HepG2 (cell line): ENCODE measurements at regions not wholly inside any gene's neighbourhood (a gene's known extent, or its start where the extent isn't known, plus 50 kb on each side); places are given as distances from the start of the nearest gene placed in this dataset.

Source experiments
- ATAC-seq: fragments of 200-7000 bp; cut with Tn5 transposase; 3 replicates; pipeline ENCODE4 v1.9.1; 2020; ENCODE audit warnings: mild to moderate bottlenecking, moderate library complexity
- BruUV-seq: library from RNA; stranded (reverse); fragments of 400-500 nt; replicated peaks from 2 replicates; lab custom pipeline; 2021; lab: Mats Ljungman, UMichigan
- CTCF ChIA-PET: fragments of 300-600 bp; formaldehyde crosslinking; extraction: SDS; loops from one replicate; lab custom pipeline; 2021; ENCODE audit warnings: low total read pairs, inconsistent platforms, low intra/inter-chr PET ratio; lab: Yijun Ruan, JAX
- POLR2A ChIA-PET: fragments of 350-600 bp; sonication (Branson Sonifier 250); formaldehyde crosslinking; loops from one replicate; lab custom pipeline; 2020; ENCODE audit warnings: antibody characterized with exemption, inconsistent platforms; lab: Yijun Ruan, JAX
- DNase-seq: peaks from one replicate; pipeline ENCODE4 v3.0.0-alpha.2; 2015; ENCODE audit warnings: low spot score
- FAIRE-seq: peaks from 3 replicates; lab custom pipeline; 2011; peaks lifted over from hg19 to GRCh38; lab: Jason Lieb, UNC
- H2AFZ ChIP-seq: one replicate; pipeline ENCODE4 v1.6.1; 2011; ENCODE audit warnings: low read length, inconsistent platforms
- H3K27ac ChIP-seq: fragments of 300-600 bp; 3 replicates; pipeline ENCODE4 v1.8.0; 2011; ENCODE audit warnings: mixed run types, mild to moderate bottlenecking, mixed read lengths, low read length, inconsistent platforms; ENCODE audit not compliant: insufficient read depth; ENCODE audit errors: extremely low read length
- H3K27me3 ChIP-seq, 2 experiments: fragments of 200-600 bp in 1 of 2; 2 replicates in 1 of 2; 3 replicates in 1 of 2; pipeline versions ENCODE4 v1.6.0 to v1.8.0; 2011; ENCODE audit warnings: low read length in 2 of 2, mild to moderate bottlenecking in 2 of 2, moderate library complexity in 2 of 2, inconsistent platforms in 1 of 2; ENCODE audit not compliant: insufficient read depth in 2 of 2, control insufficient read depth in 1 of 2
- H3K36me3 ChIP-seq, 2 experiments: fragments of 200-600 bp in 1 of 2; replicated peaks in 1 of 2; 2 replicates in 1 of 2; 3 replicates in 1 of 2; pipeline versions ENCODE4 v1.5.1 to v1.8.0; 2011; ENCODE audit warnings: low read length in 2 of 2, inconsistent platforms in 1 of 2; ENCODE audit not compliant: insufficient read depth in 2 of 2, control insufficient read depth in 1 of 2
- H3K4me1 ChIP-seq: 2 replicates; pipeline ENCODE4 v1.5.1; 2012; ENCODE audit warnings: low read length, inconsistent platforms; ENCODE audit not compliant: insufficient read depth
- H3K4me2 ChIP-seq: 2 replicates; pipeline ENCODE4 v1.6.0; 2011; ENCODE audit warnings: low read depth, low read length, inconsistent platforms
- H3K4me3 ChIP-seq, 3 experiments: fragments of 200-600 bp in 1 of 3; sonication (generic), shearing (Covaris generic) in 1 of 3; replicated peaks in 1 of 3; 2 replicates each; pipeline ENCODE4 v1.5.1; 2011 to 2016; ENCODE audit warnings: low read length in 3 of 3, inconsistent platforms in 2 of 3, low read depth in 2 of 3, mild to moderate bottlenecking in 2 of 3, control low read depth in 1 of 3, mixed read lengths in 1 of 3; ENCODE audit not compliant: insufficient read depth in 1 of 3
- H3K79me2 ChIP-seq: one replicate; pipeline ENCODE4 v1.6.1; 2011; ENCODE audit warnings: low read length, inconsistent platforms; ENCODE audit not compliant: insufficient read depth
- H3K9ac ChIP-seq: 2 replicates; pipeline ENCODE4 v1.6.0; 2011; ENCODE audit warnings: mild to moderate bottlenecking, low read depth, low read length, inconsistent platforms; ENCODE audit not compliant: insufficient read depth
- H3K9me3 ChIP-seq: 2 replicates; pipeline ENCODE4 v1.5.1; 2012; ENCODE audit warnings: mild to moderate bottlenecking, low read length
- H4K20me1 ChIP-seq: 2 replicates; pipeline ENCODE4 v1.6.0; 2011; ENCODE audit warnings: inconsistent platforms, mild to moderate bottlenecking, low read length, moderate library complexity; ENCODE audit not compliant: insufficient read depth
- ADNP ChIP-seq: sonication (generic); formaldehyde crosslinking; IDR thresholded peaks from 2 replicates; pipeline ENCODE4 v1.4.0; 2020; ENCODE audit warnings: missing genetic modification reagents
- CBX5 ChIP-seq: sonication (generic); formaldehyde crosslinking; IDR thresholded peaks from 2 replicates; pipeline ENCODE4 v1.4.0; 2020; ENCODE audit warnings: missing genetic modification reagents, borderline replicate concordance
- CHD4 ChIP-seq: fragments of 200-600 bp; sonication (generic); IDR thresholded peaks from 2 replicates; pipeline ENCODE4 v1.7.0; 2017; ENCODE audit warnings: mild to moderate bottlenecking, low read length, borderline replicate concordance
- CREB1 ChIP-seq, 2 experiments: fragments of 450-650 bp in 1 of 2; IDR thresholded peaks; 2 replicates each; pipeline ENCODE4 v1.6.1; 2016 to 2017; ENCODE audit warnings: control low read depth in 1 of 2, mild to moderate bottlenecking in 1 of 2, missing compliant biosample characterization in 1 of 2, missing genetic modification characterization in 1 of 2
- GLI4 ChIP-seq: sonication (generic); formaldehyde crosslinking; IDR thresholded peaks from 2 replicates; pipeline ENCODE4 v1.5.1; 2020; ENCODE audit warnings: missing genetic modification reagents, mild to moderate bottlenecking, moderate library complexity, borderline replicate concordance
- GMEB1 ChIP-seq: sonication (generic); formaldehyde crosslinking; IDR thresholded peaks from 2 replicates; pipeline ENCODE4 v1.5.1; 2020; ENCODE audit warnings: missing genetic modification reagents, mild to moderate bottlenecking, borderline replicate concordance
- IRX3 ChIP-seq: sonication (generic); formaldehyde crosslinking; IDR thresholded peaks from 2 replicates; pipeline ENCODE4 v1.8.1; 2023; ENCODE audit warnings: mild to moderate bottlenecking, low read depth, missing genetic modification reagents, borderline replicate concordance
- JUNB ChIP-seq: sonication (generic); formaldehyde crosslinking; IDR thresholded peaks from 2 replicates; pipeline ENCODE4 v1.8.0; 2022; ENCODE audit warnings: missing genetic modification reagents, mild to moderate bottlenecking, borderline replicate concordance
- KDM6A ChIP-seq: IDR thresholded peaks from 2 replicates; pipeline ENCODE4 v1.6.1; 2016; ENCODE audit warnings: low read depth
- KMT2B ChIP-seq: IDR thresholded peaks from 2 replicates; pipeline ENCODE4 v1.6.1; 2016; ENCODE audit warnings: missing genetic modification reagents, missing compliant biosample characterization
- PTBP1 ChIP-seq: fragments of 200-400 bp; formaldehyde crosslinking; IDR thresholded peaks from 2 replicates; pipeline ENCODE4 v1.6.1; 2018; ENCODE audit warnings: low read length, low read depth; ENCODE audit not compliant: poor library complexity, severe bottlenecking
- RERE ChIP-seq: IDR thresholded peaks from 2 replicates; pipeline ENCODE4 v1.6.1; 2016; ENCODE audit warnings: low read depth, missing genetic modification reagents, missing compliant biosample characterization
- SP5 ChIP-seq: IDR thresholded peaks from 2 replicates; pipeline ENCODE4 v1.6.1; 2016; ENCODE audit warnings: low read depth, borderline replicate concordance
- ZFP82 ChIP-seq: sonication (generic); formaldehyde crosslinking; IDR thresholded peaks from 2 replicates; pipeline ENCODE4 v1.5.1; 2020; ENCODE audit warnings: mild to moderate bottlenecking, missing genetic modification reagents, borderline replicate concordance
- ZFYVE20 ChIP-seq: sonication (generic); formaldehyde crosslinking; IDR thresholded peaks from 2 replicates; pipeline ENCODE4 v1.8.0; 2023; ENCODE audit warnings: low read depth, mild to moderate bottlenecking, moderate library complexity, missing genetic modification reagents, borderline replicate concordance
- ZIK1 ChIP-seq: sonication (generic); formaldehyde crosslinking; IDR thresholded peaks from 2 replicates; pipeline ENCODE4 v1.5.0; 2020; ENCODE audit warnings: mild to moderate bottlenecking, low read depth, missing genetic modification reagents, borderline replicate concordance
- ZNF10 ChIP-seq: sonication (generic); formaldehyde crosslinking; IDR thresholded peaks from 2 replicates; pipeline ENCODE4 v1.4.0; 2020; ENCODE audit warnings: mild to moderate bottlenecking, low read depth, missing genetic modification reagents, borderline replicate concordance
- ZNF17 ChIP-seq: sonication (generic); formaldehyde crosslinking; IDR thresholded peaks from 2 replicates; pipeline ENCODE4 v1.5.0; 2020; ENCODE audit warnings: mild to moderate bottlenecking, missing genetic modification reagents
- ZNF333 ChIP-seq: sonication (generic); formaldehyde crosslinking; IDR thresholded peaks from 2 replicates; pipeline ENCODE4 v1.4.0; 2020; ENCODE audit warnings: mild to moderate bottlenecking, missing genetic modification reagents, borderline replicate concordance
- WGBS: methylation state at CpG from one replicate; pipeline ENCODE4 v1.1.6; 2017; ENCODE audit warnings: low lambda C conversion rate; 5-methylcytosine and 5-hydroxymethylcytosine counted together
- in situ Hi-C: cut with HindIII; loops from 2 replicates; pipeline ENCODE4 v1.10.0; 2017; ENCODE audit warnings: low pct_unique_long_range_greater_than_20kb; ENCODE audit not compliant: extremely low pct_ligation_motif_present
- intact Hi-C: fragments of 100-400 bp; cut with micrococcal nuclease; formaldehyde crosslinking; loops from one replicate; pipeline ENCODE4 v1.10.0; 2022; ENCODE audit not compliant: unreplicated experiment

- peaks cover 65% of the 10 kb centered on the region for H3K9me3 ChIP-seq
- no peak for FAIRE-seq
- DNase-seq: no peak
- no peaks in the 10 kb centered on the region for H3K79me2 ChIP-seq
- no peak for TF ChIP-seq ZNF333 (CRISPR knock-in tag)
- no peak for TF ChIP-seq RERE (CRISPR knock-in tag)
- no peak for TF ChIP-seq ZFYVE20 (CRISPR knock-in tag)
- no peak for TF ChIP-seq GMEB1
- TF ChIP-seq KMT2B: no peak
- no peak for TF ChIP-seq ZNF10 (CRISPR knock-in tag)
- no peak for TF ChIP-seq IRX3 (CRISPR knock-in tag)
- TF ChIP-seq SP5 (CRISPR knock-in tag): no peak
- no peak for TF ChIP-seq CREB1 (IDR thresholded peaks at IDR 0.05)
- no peak for TF ChIP-seq CREB1 (CRISPR knock-in tag; IDR thresholded peaks at IDR 0.05)
- TF ChIP-seq KDM6A (CRISPR knock-in tag): no peak
- no peak for TF ChIP-seq ZIK1
- TF ChIP-seq PTBP1: no peak
- no peak for TF ChIP-seq CHD4
- TF ChIP-seq ADNP (CRISPR knock-in tag): no peak
- TF ChIP-seq GLI4 (CRISPR knock-in tag): no peak
- no peak for TF ChIP-seq ZNF17
- TF ChIP-seq ZFP82 (CRISPR knock-in tag): no peak
- TF ChIP-seq JUNB (CRISPR knock-in tag): no peak
- TF ChIP-seq CBX5 (CRISPR knock-in tag): no peak
- TF ChIP-seq, all 625 proteins: peak for 0
- in situ Hi-C loops (no loop called here), intact Hi-C loops (no loop called here)
- WGBS: 1% methylated on average over 3 of the region's 3 CpGs
- H3K27ac ChIP-seq: no peak overlapping the region
- ChIA-PET CTCF (no interaction called here), POLR2A (no interaction called here)
- no peaks in the 10 kb centered on the region for H4K20me1 ChIP-seq
- no peaks in the 10 kb centered on the region for H3K27me3 ChIP-seq
- BruUV-seq: no TSS peak
- no peaks in the 10 kb centered on the region for H3K36me3 ChIP-seq
- H3K4me1 ChIP-seq: no peaks in the 10 kb centered on the region
- H3K4me2 ChIP-seq: no peak overlapping the region
- H3K9ac ChIP-seq: no peak overlapping the region
- H3K4me3 ChIP-seq: no peak overlapping the region
- no peak for ATAC-seq
- no peak overlapping the region for H2AFZ ChIP-seq
Measured at GRCh38 chr5:63820577-63820976, 141.7 kb downstream of the HTR1A start.
